GM12872 (cell line): ENCODE measurements at regions not wholly inside any gene's neighbourhood (a gene's known extent, or its start where the extent isn't known, plus 50 kb on each side); places are given as distances from the start of the nearest gene placed in this dataset.

Experiments
- CTCF ChIP-seq: IDR thresholded peaks from 3 replicates; pipeline ENCODE4 v1.5.1; 2011; ENCODE audit warnings: low read depth, mild to moderate bottlenecking, low read length, moderate library complexity; ENCODE audit not compliant: insufficient read depth

- no peak for TF ChIP-seq CTCF
Observed at GRCh38 chr5:106290841-106291240, 1379.9 kb downstream of the EFNA5 start.

DNA sequence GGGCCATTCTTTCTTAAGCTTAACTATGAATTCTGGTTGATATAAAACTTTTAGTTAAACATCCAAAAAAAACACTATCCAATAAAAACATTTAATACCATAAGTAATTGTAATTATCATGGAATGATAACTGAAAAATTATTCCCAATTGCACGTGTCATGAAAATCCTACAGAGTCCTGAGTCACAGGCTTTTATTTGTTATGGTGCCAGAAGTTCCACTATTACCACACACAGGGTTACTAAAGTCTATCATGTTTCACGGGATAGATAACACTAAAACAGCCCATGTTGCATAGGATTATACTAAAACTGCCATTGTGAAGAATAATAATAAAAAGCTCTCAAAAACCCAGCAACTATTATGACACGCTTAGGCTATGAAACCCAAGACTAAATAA lies 1381.8 kb downstream of the EFNA5 start:
- no peak for TF ChIP-seq CTCF

GRCh38 chr5:106277540-106278096 lies 1393.1 kb downstream of the EFNA5 start:
- no peak for TF ChIP-seq CTCF

DNA sequence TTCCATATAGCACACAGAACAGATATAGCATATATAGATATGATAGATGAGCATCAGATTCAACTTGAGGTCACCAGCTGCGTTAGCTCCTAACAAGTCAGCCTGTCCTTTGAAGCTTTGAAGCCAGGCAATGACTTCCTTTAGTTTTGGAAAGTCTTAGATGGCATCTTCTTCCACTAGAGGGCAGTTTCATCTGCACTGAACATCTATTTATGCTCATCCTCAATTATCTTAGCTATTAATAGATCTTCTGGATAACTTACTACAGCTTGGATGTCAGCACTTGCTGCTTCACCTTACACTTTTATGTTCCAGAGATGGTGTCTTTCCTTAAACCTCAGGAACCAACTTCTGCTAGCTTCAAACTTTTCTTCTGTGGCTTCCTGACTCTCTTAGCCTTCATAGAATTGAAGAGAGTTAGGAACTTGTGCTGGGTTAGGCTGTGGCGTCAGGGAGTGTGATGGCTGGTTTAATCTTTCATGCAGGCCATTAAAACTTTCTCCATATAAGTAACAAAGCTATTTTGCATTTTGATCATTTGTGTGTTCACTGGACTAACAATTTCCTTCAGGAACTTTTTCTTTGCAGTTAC lies 1401.4 kb downstream of the EFNA5 start:
- TF ChIP-seq CTCF = peak; percentile 53

DNA sequence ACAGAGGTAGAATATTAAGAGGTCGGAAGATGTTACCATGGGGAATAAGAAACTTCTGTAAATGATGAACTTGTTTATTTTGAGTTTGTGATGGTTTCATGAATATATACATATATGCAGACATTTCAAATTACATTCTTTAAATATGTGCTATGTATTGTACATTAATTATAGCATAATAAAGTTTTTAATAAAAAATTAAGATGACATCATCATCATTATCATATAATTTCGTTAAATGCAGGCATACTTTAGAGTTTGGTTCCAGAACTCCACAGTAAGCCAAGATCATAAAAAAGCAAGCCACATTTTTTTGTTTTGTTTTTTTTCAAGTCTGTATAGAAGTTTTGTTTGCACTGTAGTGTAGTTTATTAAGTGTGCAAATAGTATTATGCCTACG lies 1403.5 kb downstream of the EFNA5 start:
- TF ChIP-seq CTCF = no peak

GRCh38 chr5:106262395-106262794 lies 1408.3 kb downstream of the EFNA5 start:
- TF ChIP-seq CTCF = no peak

GRCh38 chr5:106258591-106259125 lies 1412.1 kb downstream of the EFNA5 start:
- TF ChIP-seq CTCF = no peak

DNA sequence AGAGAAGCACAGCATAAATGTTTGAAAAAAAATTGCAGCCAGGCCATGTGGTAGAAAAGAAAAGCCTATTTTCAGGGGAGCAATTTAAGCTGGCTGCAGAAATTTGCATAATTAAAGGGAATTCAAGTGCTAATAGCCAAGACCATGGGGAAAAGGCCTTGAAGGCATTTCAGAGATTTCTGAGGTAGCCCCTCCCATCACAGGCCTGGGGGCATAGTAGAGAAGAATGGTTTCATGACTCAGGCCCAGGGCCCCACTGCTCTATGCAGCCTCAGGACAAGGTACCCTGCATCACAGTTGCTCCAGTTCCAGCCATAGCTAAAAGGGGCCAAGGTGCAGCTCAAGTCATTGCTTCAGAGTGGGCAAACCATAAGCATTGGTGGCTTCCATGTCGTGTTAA lies 1416.0 kb downstream of the EFNA5 start:
- no peak for TF ChIP-seq CTCF
